ENCODE measurements at regions not wholly inside any gene's neighbourhood (a gene's known extent, or its start where the extent isn't known, plus 50 kb on each side); places are given as distances from the start of the nearest gene placed in this dataset.

DNA sequence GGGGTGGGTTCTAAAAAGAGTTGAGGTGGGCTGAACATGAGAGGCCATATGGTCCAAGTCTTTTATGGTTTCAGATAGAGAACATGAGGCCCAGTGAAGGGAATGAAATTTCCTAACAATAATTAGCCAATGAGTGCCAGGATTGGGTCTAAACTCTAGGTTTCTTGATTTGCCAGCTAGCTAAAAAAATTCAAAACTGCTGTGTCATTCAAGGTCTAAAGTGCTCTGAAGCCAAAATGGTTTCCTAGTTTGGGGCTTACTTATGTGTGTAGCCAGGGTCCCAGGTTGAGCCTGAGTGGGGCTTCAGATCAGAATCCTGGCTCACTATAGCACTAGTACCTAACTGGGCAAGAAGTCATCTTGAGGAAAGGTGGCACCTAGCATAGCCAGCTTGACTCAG lies 55.3 kb upstream of the SYN2 start:
- Histone ChIP-seq H3K27me3 (ENCODE audit: insufficient read depth, low read length) (no peaks in the 10 kb centered on the region), H3K4me1 (ENCODE audit: insufficient read depth, low read length, severe bottlenecking) (no peaks in the 10 kb centered on the region), H2AFZ (ENCODE audit: low read length) (no peak overlapping the region), H4K20me1 (ENCODE audit: insufficient read depth, low read length) (no peaks in the 10 kb centered on the region), H3K9me3 (ENCODE audit: low read length) (no peaks in the 10 kb centered on the region), H3K27ac (ENCODE audit: low read depth, low read length, poor library complexity, severe bottlenecking) (no peak overlapping the region), H3F3A (ENCODE audit: insufficient read depth, low read length) (no peaks in the 10 kb centered on the region), H3K79me2 (ENCODE audit: insufficient read depth, low read length) (no peaks in the 10 kb centered on the region), H3K4me2 (ENCODE audit: low read length) (no peak overlapping the region), H3K9me2 (ENCODE audit: low read depth, low read length) (no peaks in the 10 kb centered on the region), H3K4me3 (ENCODE audit: low read depth, low read length, poor library complexity, severe bottlenecking) (no peak overlapping the region), H3K36me3 (ENCODE audit: insufficient read depth, low read length) (no peaks in the 10 kb centered on the region), H3K9ac (ENCODE audit: low read length) (no peak overlapping the region)
- no peak for TF ChIP-seq EZH2 (IDR thresholded peaks at IDR 0.05; ENCODE audit: borderline replicate concordance, low read length)
- TF ChIP-seq, protein P1, sequence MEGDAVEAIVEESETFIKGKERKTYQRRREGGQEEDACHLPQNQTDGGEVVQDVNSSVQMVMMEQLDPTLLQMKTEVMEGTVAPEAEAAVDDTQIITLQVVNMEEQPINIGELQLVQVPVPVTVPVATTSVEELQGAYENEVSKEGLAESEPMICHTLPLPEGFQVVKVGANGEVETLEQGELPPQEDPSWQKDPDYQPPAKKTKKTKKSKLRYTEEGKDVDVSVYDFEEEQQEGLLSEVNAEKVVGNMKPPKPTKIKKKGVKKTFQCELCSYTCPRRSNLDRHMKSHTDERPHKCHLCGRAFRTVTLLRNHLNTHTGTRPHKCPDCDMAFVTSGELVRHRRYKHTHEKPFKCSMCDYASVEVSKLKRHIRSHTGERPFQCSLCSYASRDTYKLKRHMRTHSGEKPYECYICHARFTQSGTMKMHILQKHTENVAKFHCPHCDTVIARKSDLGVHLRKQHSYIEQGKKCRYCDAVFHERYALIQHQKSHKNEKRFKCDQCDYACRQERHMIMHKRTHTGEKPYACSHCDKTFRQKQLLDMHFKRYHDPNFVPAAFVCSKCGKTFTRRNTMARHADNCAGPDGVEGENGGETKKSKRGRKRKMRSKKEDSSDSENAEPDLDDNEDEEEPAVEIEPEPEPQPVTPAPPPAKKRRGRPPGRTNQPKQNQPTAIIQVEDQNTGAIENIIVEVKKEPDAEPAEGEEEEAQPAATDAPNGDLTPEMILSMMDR (IDR thresholded peaks at IDR 0.05; ENCODE audit: low read length) = no peak

DNA sequence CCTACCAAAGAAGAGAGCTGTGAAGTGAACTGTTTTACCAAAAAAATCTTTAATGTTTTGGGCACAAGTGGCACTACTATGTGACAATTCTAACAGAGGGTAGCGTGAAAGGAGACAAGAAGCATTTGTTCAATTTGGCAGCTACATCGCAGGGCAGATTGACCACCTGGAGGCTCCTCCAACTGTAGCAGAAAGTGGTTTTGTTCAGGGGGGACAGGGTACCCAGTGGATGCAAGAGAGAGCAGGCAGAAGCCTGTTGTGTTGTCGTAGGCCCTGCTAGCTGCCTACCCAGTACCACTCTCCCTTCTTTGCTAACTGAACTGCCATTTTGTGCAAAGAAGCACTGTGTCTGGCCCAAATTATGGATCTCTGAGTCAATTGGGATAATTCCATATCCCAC lies 54.8 kb upstream of the SYN2 start:
- no peaks in the 10 kb centered on the region for H3F3A ChIP-seq (ENCODE audit: insufficient read depth, low read length)
- no peaks in the 10 kb centered on the region; the same call in 1 of the 2 replicates for H3K27me3 ChIP-seq (ENCODE audit: insufficient read depth, low read length)
- no peak overlapping the region for H2AFZ ChIP-seq (ENCODE audit: low read length)
- no peak overlapping the region for H3K9ac ChIP-seq (ENCODE audit: low read length)
- H3K27ac ChIP-seq (ENCODE audit: low read depth, low read length, poor library complexity, severe bottlenecking) = no peak overlapping the region
- no peaks in the 10 kb centered on the region for H4K20me1 ChIP-seq (ENCODE audit: insufficient read depth, low read length)
- H3K79me2 ChIP-seq (ENCODE audit: insufficient read depth, low read length) = no peaks in the 10 kb centered on the region
- no peaks in the 10 kb centered on the region for H3K9me3 ChIP-seq (ENCODE audit: low read length)
- H3K9me2 ChIP-seq (ENCODE audit: low read depth, low read length) = no peaks in the 10 kb centered on the region
- no peak overlapping the region for H3K4me2 ChIP-seq (ENCODE audit: low read length)
- no peak overlapping the region for H3K4me3 ChIP-seq (ENCODE audit: low read depth, low read length, poor library complexity, severe bottlenecking)
- TF ChIP-seq, protein P1 (IDR thresholded peaks at IDR 0.05; ENCODE audit: low read length) = no peak
- TF ChIP-seq EZH2 (IDR thresholded peaks at IDR 0.05; ENCODE audit: borderline replicate concordance, low read length) = no peak
- H3K36me3 ChIP-seq (ENCODE audit: insufficient read depth, low read length) = no peaks in the 10 kb centered on the region
- H3K4me1 ChIP-seq (ENCODE audit: insufficient read depth, low read length, severe bottlenecking) = no peaks in the 10 kb centered on the region

DNA sequence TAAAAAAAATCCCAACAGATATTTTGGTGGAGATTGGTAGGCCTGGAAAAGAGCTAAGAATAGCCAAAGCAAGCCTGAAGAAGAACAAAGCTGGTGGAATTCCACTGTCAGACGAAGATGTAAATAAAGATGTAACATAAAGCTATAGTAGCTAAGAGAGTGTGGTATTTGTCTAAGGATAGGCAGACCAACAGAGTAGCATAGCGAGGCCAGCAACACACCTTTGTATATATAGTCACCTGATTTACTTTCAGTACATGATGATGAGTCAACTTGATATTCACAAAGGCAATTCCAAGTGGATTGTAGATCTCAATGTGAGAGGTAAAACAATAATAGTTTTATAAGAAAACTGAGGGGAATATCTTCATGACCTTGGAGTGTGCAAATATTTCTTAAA lies 53.6 kb upstream of the SYN2 start:
- Histone ChIP-seq H3K4me1 (ENCODE audit: insufficient read depth, low read length, severe bottlenecking) (no peaks in the 10 kb centered on the region), H3K27ac (ENCODE audit: low read depth, low read length, poor library complexity, severe bottlenecking) (no peak overlapping the region), H2AFZ (ENCODE audit: low read length) (no peak overlapping the region), H3K36me3 (ENCODE audit: insufficient read depth, low read length) (no peaks in the 10 kb centered on the region), H3K79me2 (ENCODE audit: insufficient read depth, low read length) (no peaks in the 10 kb centered on the region), H3K9me2 (ENCODE audit: low read depth, low read length) (no peaks in the 10 kb centered on the region), H3K4me2 (ENCODE audit: low read length) (no peak overlapping the region), H4K20me1 (ENCODE audit: insufficient read depth, low read length) (no peaks in the 10 kb centered on the region), H3F3A (ENCODE audit: insufficient read depth, low read length) (no peaks in the 10 kb centered on the region), H3K4me3 (ENCODE audit: low read depth, low read length, poor library complexity, severe bottlenecking) (no peak overlapping the region), H3K9ac (ENCODE audit: low read length) (no peak overlapping the region), H3K27me3 (ENCODE audit: insufficient read depth, low read length) (no peaks in the 10 kb centered on the region; the same call in 1 of the 2 replicates), H3K9me3 (ENCODE audit: low read length) (no peaks in the 10 kb centered on the region)
- TF ChIP-seq, protein P1 (IDR thresholded peaks at IDR 0.05; ENCODE audit: low read length) = no peak
- no peak for TF ChIP-seq EZH2 (IDR thresholded peaks at IDR 0.05; ENCODE audit: borderline replicate concordance, low read length)
